MCF 10A (cell line): ENCODE measurements at regions not wholly inside any gene's neighbourhood (a gene's known extent, or its start where the extent isn't known, plus 50 kb on each side); places are given as distances from the start of the nearest gene placed in this dataset.

Experiments used
- BruUV-seq: library from RNA; stranded (reverse); fragments of 400-500 nt; replicated peaks from 2 replicates; lab custom pipeline; 2021; lab: Mats Ljungman, UMichigan
- CTCF ChIA-PET: fragments of 300-600 bp; sonication (Branson Sonifier 250); formaldehyde crosslinking; extraction: SDS; loops from one replicate; lab custom pipeline; 2021; ENCODE audit warnings: antibody characterized with exemption, inconsistent platforms; lab: Yijun Ruan, JAX
- POLR2A ChIA-PET: fragments of 300-600, 350-650 bp; sonication (Branson Sonifier 250); formaldehyde crosslinking; extraction: SDS; loops from one replicate; lab custom pipeline; 2020; ENCODE audit warnings: antibody characterized with exemption, inconsistent platforms; lab: Yijun Ruan, JAX
- DNase-seq: peaks from one replicate; pipeline ENCODE4 v3.0.0-alpha.2; 2018; ENCODE audit not compliant: unreplicated experiment
- H3K27ac Mint-ChIP-seq: one replicate; pipeline ENCODE4 v1.8.0; 2022; ENCODE audit warnings: mild to moderate bottlenecking, low read depth, mixed read lengths; ENCODE audit not compliant: unreplicated experiment
- H3K27me3 Mint-ChIP-seq: one replicate; pipeline ENCODE4 v1.8.0; 2022; ENCODE audit warnings: mixed read lengths; ENCODE audit not compliant: insufficient read depth, unreplicated experiment
- H3K36me3 Mint-ChIP-seq: one replicate; pipeline ENCODE4 v1.8.0; 2022; ENCODE audit warnings: mild to moderate bottlenecking, moderate library complexity, mixed read lengths; ENCODE audit not compliant: insufficient read depth, unreplicated experiment
- H3K4me1 Mint-ChIP-seq: one replicate; pipeline ENCODE4 v1.8.0; 2022; ENCODE audit warnings: mixed read lengths; ENCODE audit not compliant: insufficient read depth, unreplicated experiment
- H3K4me3 Mint-ChIP-seq: one replicate; pipeline ENCODE4 v1.8.0; 2022; ENCODE audit warnings: mild to moderate bottlenecking, moderate library complexity, mixed read lengths; ENCODE audit not compliant: unreplicated experiment
- H3K9me3 Mint-ChIP-seq: one replicate; pipeline ENCODE4 v1.8.0; 2022; ENCODE audit warnings: mixed read lengths; ENCODE audit not compliant: unreplicated experiment
- intact Hi-C: fragments of 100-400 bp; cut with micrococcal nuclease; formaldehyde crosslinking; loops from 2 replicates; pipeline ENCODE4 v1.14.1; 2022
- TF ChIP-seq, protein P1 (sequence below): fragments of 200-600 bp; IDR thresholded peaks from one replicate; pipeline ENCODE4 v1.8.0; 2022; ENCODE audit warnings: antibody characterized with exemption, mild to moderate bottlenecking; ENCODE audit not compliant: unreplicated experiment

DNA sequence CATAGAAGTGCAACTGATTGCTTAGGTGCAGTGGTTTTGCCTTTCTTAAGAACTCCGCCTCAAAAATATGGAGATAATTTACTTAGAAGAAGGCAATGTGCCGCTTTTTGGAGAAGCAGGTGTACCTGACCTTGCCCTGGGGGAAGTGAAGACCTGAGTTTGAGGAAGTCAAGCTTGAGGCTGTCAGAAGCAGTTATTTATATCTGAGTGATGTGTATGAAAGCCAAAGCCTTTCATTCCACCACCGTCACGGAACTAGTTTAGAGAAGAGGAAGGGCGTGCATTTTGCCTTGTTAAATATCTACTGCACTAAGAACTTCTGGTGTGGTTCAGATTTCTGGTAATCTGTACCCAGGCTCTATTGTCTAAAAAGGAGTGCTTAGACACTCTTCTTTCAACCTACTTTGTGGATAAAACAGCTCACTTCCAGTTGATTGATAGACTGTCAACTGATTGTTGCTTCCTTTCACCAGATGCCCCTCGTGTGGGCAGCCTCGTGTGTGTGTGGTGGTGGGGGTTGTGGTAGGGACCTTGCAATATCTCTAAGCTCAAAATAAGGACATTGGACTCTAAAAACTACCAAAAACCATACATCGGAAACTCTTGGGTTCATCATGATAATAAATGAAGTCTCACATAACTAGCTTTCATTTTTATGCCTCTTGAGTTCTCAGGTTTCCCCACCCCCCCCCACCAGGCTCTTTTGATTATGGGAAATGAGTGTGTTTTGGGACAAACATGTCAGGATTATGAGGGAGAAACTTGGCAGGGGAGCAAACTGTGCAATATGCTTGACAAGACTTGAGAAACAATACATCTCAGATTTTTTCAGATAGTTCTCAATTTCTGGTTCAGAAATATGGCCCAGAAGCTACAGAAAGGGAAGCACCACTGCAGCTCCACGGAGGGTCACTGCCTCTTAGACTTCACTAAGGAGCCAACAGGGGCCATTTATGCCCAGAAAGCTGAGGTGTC lies 78.6 kb downstream of the ARF6 start:
- no TSS peak for BruUV-seq
- ChIA-PET POLR2A (interaction anchor here (0.5 to 9.2 kb wide), 25 partner anchors 9 to 370 kb away, joined by 3 to 189 read pairs (median 9); partner anchors contain the start of genes ARF6 and NEMF), CTCF (interaction anchor here (0.6 to 3.6 kb wide), 17 partner anchors 10 to 513 kb away, joined by 3 to 36 read pairs (median 4); partner anchors contain the start of genes ARF6 and NEMF)
- H3K4me3 Mint-ChIP-seq, result peak overlapping the region; percentile 58
- peaks cover 48% of the 10 kb centered on the region for H3K4me1 Mint-ChIP-seq
- H3K9me3 Mint-ChIP-seq, result no peaks in the 10 kb centered on the region
- H3K27me3 Mint-ChIP-seq, result no peaks in the 10 kb centered on the region
- no peaks in the 10 kb centered on the region for H3K36me3 Mint-ChIP-seq
- peak overlapping the region; percentile 89 for H3K27ac Mint-ChIP-seq
- peak; percentile 80 for DNase-seq
- intact Hi-C loops, result no loop called here
- TF ChIP-seq, protein P1, sequence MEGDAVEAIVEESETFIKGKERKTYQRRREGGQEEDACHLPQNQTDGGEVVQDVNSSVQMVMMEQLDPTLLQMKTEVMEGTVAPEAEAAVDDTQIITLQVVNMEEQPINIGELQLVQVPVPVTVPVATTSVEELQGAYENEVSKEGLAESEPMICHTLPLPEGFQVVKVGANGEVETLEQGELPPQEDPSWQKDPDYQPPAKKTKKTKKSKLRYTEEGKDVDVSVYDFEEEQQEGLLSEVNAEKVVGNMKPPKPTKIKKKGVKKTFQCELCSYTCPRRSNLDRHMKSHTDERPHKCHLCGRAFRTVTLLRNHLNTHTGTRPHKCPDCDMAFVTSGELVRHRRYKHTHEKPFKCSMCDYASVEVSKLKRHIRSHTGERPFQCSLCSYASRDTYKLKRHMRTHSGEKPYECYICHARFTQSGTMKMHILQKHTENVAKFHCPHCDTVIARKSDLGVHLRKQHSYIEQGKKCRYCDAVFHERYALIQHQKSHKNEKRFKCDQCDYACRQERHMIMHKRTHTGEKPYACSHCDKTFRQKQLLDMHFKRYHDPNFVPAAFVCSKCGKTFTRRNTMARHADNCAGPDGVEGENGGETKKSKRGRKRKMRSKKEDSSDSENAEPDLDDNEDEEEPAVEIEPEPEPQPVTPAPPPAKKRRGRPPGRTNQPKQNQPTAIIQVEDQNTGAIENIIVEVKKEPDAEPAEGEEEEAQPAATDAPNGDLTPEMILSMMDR, result no peak

DNA sequence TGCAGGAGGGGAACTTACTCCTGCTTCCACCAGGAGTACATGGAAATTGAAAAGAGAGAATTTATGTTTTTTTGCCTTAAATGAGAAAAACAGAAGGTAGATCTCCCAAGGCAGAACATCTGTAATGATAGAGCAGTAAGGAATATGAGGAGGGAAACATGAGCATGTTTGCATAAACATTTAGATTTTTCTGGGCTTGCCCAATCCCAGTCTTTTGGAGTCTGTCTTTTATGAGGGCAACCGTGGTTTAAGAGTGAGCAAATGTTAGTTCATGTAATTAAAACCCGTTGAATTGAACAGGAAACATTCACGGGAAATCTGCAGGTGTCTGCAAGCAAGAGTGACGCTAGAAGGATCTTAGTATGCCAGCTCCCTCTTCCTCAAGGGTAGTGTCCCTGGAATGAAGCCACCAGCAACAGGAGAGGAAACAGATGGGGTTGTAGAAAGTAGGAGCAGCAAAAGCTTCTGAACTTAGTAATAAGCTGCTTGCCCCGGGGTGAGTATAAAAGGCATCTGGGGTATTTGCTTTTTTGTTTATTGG lies 79.3 kb downstream of the ARF6 start:
- intact Hi-C loops, result no loop called here
- H3K4me1 Mint-ChIP-seq, result peaks cover 45% of the 10 kb centered on the region
- TF ChIP-seq, protein P1, result no peak

DNA sequence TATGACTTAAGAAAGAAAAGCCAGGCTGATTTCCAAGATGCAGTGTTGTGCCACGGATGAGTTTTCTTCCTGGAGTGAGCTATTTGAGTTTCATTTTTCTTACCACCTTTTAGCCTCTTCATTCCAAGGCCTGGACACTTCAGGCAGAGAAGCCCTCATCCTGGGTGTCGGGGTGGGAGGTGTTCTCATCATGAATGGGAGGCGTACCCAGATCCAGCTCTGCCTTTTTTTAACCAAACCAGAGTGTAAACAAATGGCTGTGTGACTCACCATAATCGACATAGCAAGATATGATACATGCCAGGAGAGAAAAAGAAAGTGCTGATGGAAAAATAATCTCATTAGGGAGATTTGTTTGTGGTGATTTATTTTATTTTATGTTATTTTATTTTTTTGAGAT lies 79.9 kb downstream of the ARF6 start:
- TF ChIP-seq, protein P1, result no peak
- no TSS peak for BruUV-seq
- Mint-ChIP-seq H3K36me3 (no peaks in the 10 kb centered on the region), H3K9me3 (no peaks in the 10 kb centered on the region), H3K4me1 (peaks cover 45% of the 10 kb centered on the region), H3K27me3 (no peaks in the 10 kb centered on the region), H3K4me3 (peak overlapping the region; percentile 58), H3K27ac (peak overlapping the region; percentile 89)
- intact Hi-C loops, result no loop called here
- CTCF ChIA-PET, result interaction anchor here (0.7 to 3.6 kb wide), 13 partner anchors 9 to 127 kb away, joined by 3 to 36 read pairs (median 4); partner anchors contain the start of genes ARF6 and NEMF
- POLR2A ChIA-PET, result interaction anchor here (0.6 to 9.2 kb wide), 30 partner anchors 11 to 353 kb away, joined by 3 to 189 read pairs (median 6); partner anchors contain the start of genes ARF6, NEMF, RPL36AL and SOS2
- peak; percentile 93 for DNase-seq

More for the DNA sequence above, 79.3 kb downstream of the ARF6 start:
- Mint-ChIP-seq H3K36me3 (no peaks in the 10 kb centered on the region), H3K9me3 (no peaks in the 10 kb centered on the region), H3K27me3 (no peaks in the 10 kb centered on the region), H3K27ac (peak overlapping the region; percentile 89), H3K4me3 (peak overlapping the region; percentile 58)
- no TSS peak for BruUV-seq
- ChIA-PET CTCF (interaction anchor here (0.6 to 3.6 kb wide), 20 partner anchors 8 to 512 kb away, joined by 3 to 36 read pairs (median 4); partner anchors contain the start of genes ARF6 and NEMF), POLR2A (interaction anchor here (0.5 to 9.2 kb wide), 30 partner anchors 10 to 370 kb away, joined by 3 to 189 read pairs (median 5); partner anchors contain the start of genes ARF6, NEMF, RPL36AL and SOS2)
- peak; percentile 92 for DNase-seq
